ENCODE measurements at regions not wholly inside any gene's neighbourhood (a gene's known extent, or its start where the extent isn't known, plus 50 kb on each side); places are given as distances from the start of the nearest gene placed in this dataset.

DNA sequence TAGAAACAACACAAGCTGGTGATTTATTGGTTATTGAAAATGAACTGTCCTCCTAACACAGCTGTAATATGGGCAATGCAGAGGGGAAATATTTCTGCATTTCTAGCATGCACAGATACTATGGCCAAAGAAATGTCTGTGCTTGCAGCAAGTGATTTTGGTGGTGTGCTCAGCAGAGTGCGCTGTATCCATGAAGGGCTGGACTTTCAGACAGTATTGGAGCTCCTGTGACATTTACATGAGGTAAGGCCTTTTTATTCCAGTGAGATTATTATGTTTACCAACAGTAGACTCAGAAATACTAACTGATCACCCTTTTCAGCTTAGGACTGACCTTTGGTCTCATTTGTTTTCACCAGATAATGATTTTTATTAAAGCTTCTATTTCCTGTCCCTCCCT, 1302.6 kb upstream of the EPHA6 start:
- no peak overlapping the region for H3K27ac ChIP-seq
- TF ChIP-seq, protein P1, sequence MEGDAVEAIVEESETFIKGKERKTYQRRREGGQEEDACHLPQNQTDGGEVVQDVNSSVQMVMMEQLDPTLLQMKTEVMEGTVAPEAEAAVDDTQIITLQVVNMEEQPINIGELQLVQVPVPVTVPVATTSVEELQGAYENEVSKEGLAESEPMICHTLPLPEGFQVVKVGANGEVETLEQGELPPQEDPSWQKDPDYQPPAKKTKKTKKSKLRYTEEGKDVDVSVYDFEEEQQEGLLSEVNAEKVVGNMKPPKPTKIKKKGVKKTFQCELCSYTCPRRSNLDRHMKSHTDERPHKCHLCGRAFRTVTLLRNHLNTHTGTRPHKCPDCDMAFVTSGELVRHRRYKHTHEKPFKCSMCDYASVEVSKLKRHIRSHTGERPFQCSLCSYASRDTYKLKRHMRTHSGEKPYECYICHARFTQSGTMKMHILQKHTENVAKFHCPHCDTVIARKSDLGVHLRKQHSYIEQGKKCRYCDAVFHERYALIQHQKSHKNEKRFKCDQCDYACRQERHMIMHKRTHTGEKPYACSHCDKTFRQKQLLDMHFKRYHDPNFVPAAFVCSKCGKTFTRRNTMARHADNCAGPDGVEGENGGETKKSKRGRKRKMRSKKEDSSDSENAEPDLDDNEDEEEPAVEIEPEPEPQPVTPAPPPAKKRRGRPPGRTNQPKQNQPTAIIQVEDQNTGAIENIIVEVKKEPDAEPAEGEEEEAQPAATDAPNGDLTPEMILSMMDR (conservative IDR thresholded peaks at IDR 0.05): 0 out of 2 replicates have a peak, but pooled peaks have one; percentile 9

DNA sequence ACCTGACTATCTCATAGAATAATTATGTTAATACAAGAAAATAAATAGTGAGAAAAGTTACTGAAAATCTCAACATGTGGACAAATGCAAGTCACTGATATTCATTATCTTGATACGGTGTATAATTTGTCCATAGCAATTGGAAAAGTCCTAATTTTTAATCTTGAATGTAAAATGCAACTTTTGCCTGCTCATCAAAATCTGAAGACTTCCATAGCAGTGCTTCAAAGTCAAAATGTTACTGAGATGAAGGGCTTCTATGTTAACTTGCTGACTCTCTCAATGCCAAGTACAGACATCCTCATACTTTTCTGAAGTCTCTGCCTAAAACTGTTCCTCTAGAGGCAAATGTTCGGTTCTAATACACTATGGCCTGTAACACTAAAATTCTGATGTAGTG, 1300.1 kb upstream of the EPHA6 start:
- no peak overlapping the region for H3K27ac ChIP-seq
- TF ChIP-seq, protein P1 (conservative IDR thresholded peaks at IDR 0.05): no peak

DNA sequence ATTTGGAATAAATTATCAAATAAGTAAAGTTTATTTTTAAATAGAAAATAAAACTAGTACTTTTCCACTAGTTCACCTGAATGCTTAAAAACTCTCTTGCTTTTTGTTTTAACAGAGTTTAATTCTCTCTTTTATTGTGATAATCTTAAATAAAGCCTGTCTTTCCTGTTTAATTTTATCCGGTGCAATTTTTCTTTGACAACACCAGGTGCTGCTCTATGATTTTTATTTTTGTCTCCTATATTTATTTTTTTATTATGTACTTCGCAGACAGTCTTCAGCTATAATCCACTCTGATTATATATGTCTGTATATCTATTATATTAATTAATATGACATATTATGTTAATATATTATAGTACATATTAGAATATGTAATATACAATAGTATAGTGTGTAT, 1293.0 kb upstream of the EPHA6 start:
- TF ChIP-seq, protein P1 (conservative IDR thresholded peaks at IDR 0.05): peak; percentile 43
- no peak overlapping the region for H3K27ac ChIP-seq

DNA sequence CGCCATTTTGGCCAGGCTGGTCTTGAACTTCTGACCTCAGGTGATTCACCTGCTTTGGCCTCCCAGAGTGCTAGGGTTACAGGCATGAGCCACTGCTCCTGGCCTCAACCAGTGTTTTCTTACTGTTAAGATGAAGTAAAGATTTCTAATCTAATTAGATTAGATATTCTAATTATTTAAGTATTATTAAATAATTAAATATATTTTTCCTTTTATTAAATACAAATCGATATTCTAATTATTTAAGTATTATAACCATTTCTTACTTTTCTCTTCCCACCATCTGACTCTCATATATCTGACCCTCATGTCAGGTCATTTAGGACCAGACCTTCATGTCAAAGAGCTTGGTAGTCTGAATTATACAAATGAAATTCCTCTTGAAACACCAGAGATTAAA, 1291.9 kb upstream of the EPHA6 start:
- TF ChIP-seq, protein P1 (conservative IDR thresholded peaks at IDR 0.05): no peak
- no peak overlapping the region for H3K27ac ChIP-seq

DNA sequence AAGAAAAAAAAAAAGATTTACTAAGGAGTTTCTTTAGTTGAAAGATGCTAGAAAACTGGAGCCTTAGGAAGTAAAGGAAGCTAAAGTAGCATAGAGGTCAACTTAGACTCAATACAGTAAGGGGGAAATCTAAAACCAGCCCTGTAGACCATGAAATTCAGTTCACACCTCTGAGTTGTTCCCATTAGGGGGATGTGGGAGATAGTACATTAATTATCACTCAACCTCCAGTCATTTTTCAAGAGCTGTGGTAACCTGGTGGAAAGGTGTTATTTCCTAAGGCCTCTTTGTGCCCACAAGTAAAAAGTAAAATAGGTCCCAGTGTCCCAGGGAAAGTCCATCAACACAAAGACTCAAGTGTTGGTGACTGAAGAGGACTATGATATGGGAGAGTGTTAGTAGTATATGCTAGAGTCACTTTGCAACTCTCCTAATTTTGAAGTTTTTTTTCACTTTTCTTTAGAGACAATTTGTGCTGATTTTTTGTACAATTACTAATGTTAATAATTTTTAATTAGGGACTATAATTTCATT, 1274.4 kb upstream of the EPHA6 start:
- TF ChIP-seq, protein P1 (conservative IDR thresholded peaks at IDR 0.05): no peak
- H3K27ac ChIP-seq: no peak overlapping the region

DNA sequence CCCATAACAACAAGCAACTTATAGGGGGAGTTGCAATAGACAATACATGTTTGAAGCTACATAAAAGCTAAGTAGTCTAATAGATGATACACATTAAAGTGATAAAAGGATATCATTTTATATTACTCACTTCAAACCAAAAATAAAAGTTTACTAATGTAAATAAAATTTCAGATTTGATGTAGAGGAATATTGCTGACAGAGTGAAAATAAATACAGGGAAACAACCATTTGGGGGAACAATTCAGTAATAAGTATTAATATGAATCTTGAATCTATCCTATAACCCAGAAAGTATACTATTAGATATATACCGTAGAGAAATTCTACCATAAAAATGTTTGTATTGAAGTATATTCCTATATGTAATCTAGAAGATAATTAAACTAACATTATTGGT, 1248.9 kb upstream of the EPHA6 start:
- H3K27ac ChIP-seq: no peak overlapping the region
- TF ChIP-seq, protein P1 (conservative IDR thresholded peaks at IDR 0.05): no peak

DNA sequence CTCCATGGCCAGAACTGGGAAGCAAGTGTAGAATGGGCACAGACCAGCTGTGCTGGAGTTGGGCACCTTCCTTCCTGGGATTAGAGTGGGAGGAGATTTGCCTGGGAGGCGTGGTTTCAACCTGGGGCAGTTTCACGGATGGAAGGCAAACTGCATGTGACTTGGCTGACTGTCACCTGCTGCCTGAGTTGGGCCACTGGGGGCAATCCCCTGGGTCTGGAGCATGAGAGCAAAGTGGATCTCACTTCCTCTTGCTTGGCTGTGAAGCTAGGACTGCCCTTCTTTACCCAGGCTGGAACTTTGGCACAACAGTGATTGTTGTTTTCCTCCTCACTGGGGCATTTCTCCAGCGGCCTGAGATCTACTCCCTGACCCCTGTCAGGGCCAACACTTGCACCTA, 1247.0 kb upstream of the EPHA6 start:
- TF ChIP-seq, protein P1 (conservative IDR thresholded peaks at IDR 0.05): no peak
- no peak overlapping the region for H3K27ac ChIP-seq
